ENCODE measurements at regions not wholly inside any gene's neighbourhood (a gene's known extent, or its start where the extent isn't known, plus 50 kb on each side); places are given as distances from the start of the nearest gene placed in this dataset.

DNA sequence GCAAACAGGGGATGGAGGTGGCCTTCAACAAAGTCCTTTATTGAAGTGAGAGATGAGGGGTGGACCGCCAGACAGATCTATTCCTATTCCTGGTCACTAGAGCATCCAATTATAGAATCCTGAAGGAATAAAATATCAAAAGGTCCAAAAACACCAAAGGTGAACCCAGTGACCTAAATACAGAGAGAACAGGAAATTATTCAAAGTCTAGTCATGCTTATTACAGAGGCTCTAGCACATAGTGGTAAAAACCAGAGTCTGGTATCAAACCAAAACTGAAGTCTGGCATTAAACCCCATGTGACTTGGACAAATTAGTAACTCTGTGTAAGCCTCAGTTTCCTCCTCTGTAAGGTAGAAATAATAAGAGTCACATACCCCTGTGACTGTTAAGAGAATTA is 100.5 kb upstream of the SNX2 start:
- Histone ChIP-seq H3K9ac (ENCODE audit: low read length) (no peak overlapping the region), H4K20me1 (ENCODE audit: insufficient read depth) (no peaks in the 10 kb centered on the region), H3F3A (ENCODE audit: insufficient read depth, low read length, poor library complexity, severe bottlenecking) (no peaks in the 10 kb centered on the region), H3K27ac (ENCODE audit: low read length) (no peak overlapping the region), H2AFZ (ENCODE audit: low read depth, low read length) (no peak overlapping the region), H3K27me3 (ENCODE audit: insufficient read depth, low read depth, low read length) (no peaks in the 10 kb centered on the region), H3K79me2 (replicated peaks; ENCODE audit: insufficient read depth, low read length) (no peaks in the 10 kb centered on the region), H3K9me2 (ENCODE audit: insufficient read depth, low read length) (no peaks in the 10 kb centered on the region), H3K4me3 (ENCODE audit: low read length) (no peak overlapping the region), H3K9me3 (ENCODE audit: low read length) (no peaks in the 10 kb centered on the region), H3K4me2 (ENCODE audit: low read length) (no peak overlapping the region), H3K36me3 (ENCODE audit: insufficient read depth, low read length) (no peaks in the 10 kb centered on the region)
- TF ChIP-seq POLR2AphosphoS5 (IDR thresholded peaks at IDR 0.05) (no peak), MXI1 (conservative IDR thresholded peaks at IDR 0.05; ENCODE audit: poor library complexity, severe bottlenecking) (no peak), RAD21 (conservative IDR thresholded peaks at IDR 0.05) (no peak), SMC3 (conservative IDR thresholded peaks at IDR 0.05; ENCODE audit: poor library complexity) (no peak), TAF1 (IDR thresholded peaks at IDR 0.05; ENCODE audit: low read depth) (no peak), EZH2 (IDR thresholded peaks at IDR 0.05; ENCODE audit: borderline replicate concordance, insufficient read depth, low read length, poor library complexity, severe bottlenecking) (no peak), EP300 (conservative IDR thresholded peaks at IDR 0.05; ENCODE audit: poor library complexity, severe bottlenecking) (no peak), REST (IDR thresholded peaks at IDR 0.05; ENCODE audit: borderline replicate concordance) (no peak)
- TF ChIP-seq, protein P1, sequence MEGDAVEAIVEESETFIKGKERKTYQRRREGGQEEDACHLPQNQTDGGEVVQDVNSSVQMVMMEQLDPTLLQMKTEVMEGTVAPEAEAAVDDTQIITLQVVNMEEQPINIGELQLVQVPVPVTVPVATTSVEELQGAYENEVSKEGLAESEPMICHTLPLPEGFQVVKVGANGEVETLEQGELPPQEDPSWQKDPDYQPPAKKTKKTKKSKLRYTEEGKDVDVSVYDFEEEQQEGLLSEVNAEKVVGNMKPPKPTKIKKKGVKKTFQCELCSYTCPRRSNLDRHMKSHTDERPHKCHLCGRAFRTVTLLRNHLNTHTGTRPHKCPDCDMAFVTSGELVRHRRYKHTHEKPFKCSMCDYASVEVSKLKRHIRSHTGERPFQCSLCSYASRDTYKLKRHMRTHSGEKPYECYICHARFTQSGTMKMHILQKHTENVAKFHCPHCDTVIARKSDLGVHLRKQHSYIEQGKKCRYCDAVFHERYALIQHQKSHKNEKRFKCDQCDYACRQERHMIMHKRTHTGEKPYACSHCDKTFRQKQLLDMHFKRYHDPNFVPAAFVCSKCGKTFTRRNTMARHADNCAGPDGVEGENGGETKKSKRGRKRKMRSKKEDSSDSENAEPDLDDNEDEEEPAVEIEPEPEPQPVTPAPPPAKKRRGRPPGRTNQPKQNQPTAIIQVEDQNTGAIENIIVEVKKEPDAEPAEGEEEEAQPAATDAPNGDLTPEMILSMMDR (IDR thresholded peaks at IDR 0.05; ENCODE audit: poor library complexity, severe bottlenecking) = no peak

GRCh38 chr5:122680623-122681350 is 94.1 kb upstream of the SNX2 start:
- no peak overlapping the region for H3K9ac ChIP-seq (ENCODE audit: low read length)
- H3K4me2 ChIP-seq (ENCODE audit: low read length) = no peak overlapping the region
- no peaks in the 10 kb centered on the region for H4K20me1 ChIP-seq (ENCODE audit: insufficient read depth)
- no peak overlapping the region for H2AFZ ChIP-seq (ENCODE audit: low read depth, low read length)
- H3F3A ChIP-seq (ENCODE audit: insufficient read depth, low read length, poor library complexity, severe bottlenecking) = no peaks in the 10 kb centered on the region
- H3K27ac ChIP-seq (ENCODE audit: low read length) = no peak overlapping the region
- no peak overlapping the region for H3K4me3 ChIP-seq (ENCODE audit: low read length)
- H3K27me3 ChIP-seq (ENCODE audit: insufficient read depth, low read depth, low read length) = no peaks in the 10 kb centered on the region
- H3K9me2 ChIP-seq (ENCODE audit: insufficient read depth, low read length) = no peaks in the 10 kb centered on the region
- no peaks in the 10 kb centered on the region for H3K9me3 ChIP-seq (ENCODE audit: low read length)
- TF ChIP-seq, protein P1 (IDR thresholded peaks at IDR 0.05; ENCODE audit: poor library complexity, severe bottlenecking) = no peak
- TF ChIP-seq REST (IDR thresholded peaks at IDR 0.05; ENCODE audit: borderline replicate concordance) (no peak), SMC3 (conservative IDR thresholded peaks at IDR 0.05; ENCODE audit: poor library complexity) (no peak), EZH2 (IDR thresholded peaks at IDR 0.05; ENCODE audit: borderline replicate concordance, insufficient read depth, low read length, poor library complexity, severe bottlenecking) (no peak), POLR2AphosphoS5 (IDR thresholded peaks at IDR 0.05) (no peak), TAF1 (IDR thresholded peaks at IDR 0.05; ENCODE audit: low read depth) (no peak), RAD21 (conservative IDR thresholded peaks at IDR 0.05) (no peak), MXI1 (conservative IDR thresholded peaks at IDR 0.05; ENCODE audit: poor library complexity, severe bottlenecking) (no peak), EP300 (conservative IDR thresholded peaks at IDR 0.05; ENCODE audit: poor library complexity, severe bottlenecking) (no peak)
- no peaks in the 10 kb centered on the region for H3K79me2 ChIP-seq (replicated peaks; ENCODE audit: insufficient read depth, low read length)
- no peaks in the 10 kb centered on the region for H3K36me3 ChIP-seq (ENCODE audit: insufficient read depth, low read length)

All from neural cell (in vitro differentiated cells).